ENCODE measurements at regions not wholly inside any gene's neighbourhood (a gene's known extent, or its start where the extent isn't known, plus 50 kb on each side); places are given as distances from the start of the nearest gene placed in this dataset.

DNA sequence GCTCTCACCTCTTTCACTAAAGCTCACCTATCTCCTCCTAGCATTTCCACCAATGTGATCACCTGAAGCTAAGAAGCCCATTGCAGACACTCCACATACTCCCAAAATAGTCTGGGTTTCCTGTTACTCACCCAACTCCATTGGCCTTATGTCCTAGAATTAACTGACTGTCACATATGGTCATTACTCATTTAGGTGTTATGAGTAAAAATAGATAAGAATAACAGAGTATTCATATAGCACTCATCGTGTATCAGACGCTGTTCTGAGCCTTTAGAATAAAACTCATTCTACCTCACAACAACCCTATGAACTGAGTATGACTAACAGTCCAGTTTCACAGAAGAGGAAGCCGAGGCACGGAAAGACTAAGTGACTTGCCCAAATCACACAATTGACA is 174.2 kb upstream of the NPVF start:
- no peak overlapping the region for H3K4me2 ChIP-seq (ENCODE audit: low read length)
- DNase-seq (ENCODE audit: low spot score) = no peak
- POLR2A ChIA-PET = interaction anchor here (0.6 kb wide), 1 partner anchor 175 kb away, joined by 3 read pairs; no protein-coding TSS in a partner anchor
- H3K79me2 ChIP-seq (ENCODE audit: insufficient read depth, low read depth, low read length) = no peaks in the 10 kb centered on the region
- TF ChIP-seq EZH2phosphoT487 (IDR thresholded peaks at IDR 0.05; ENCODE audit: borderline replicate concordance, low read depth, low read length) = no peak
- no peak for TF ChIP-seq CTCF (conservative IDR thresholded peaks at IDR 0.05; ENCODE audit: low read length)
- no peaks in the 10 kb centered on the region for H3K9me3 ChIP-seq (ENCODE audit: low read length)
- H2AFZ ChIP-seq (ENCODE audit: low read length) = no peak overlapping the region
- no peaks in the 10 kb centered on the region for H3K9me2 ChIP-seq (ENCODE audit: insufficient read depth, low read length)
- intact Hi-C loops (cut with micrococcal nuclease; ENCODE audit: unreplicated experiment) = no loop called here
- no TSS peak for BruUV-seq (replicated peaks)
- H4K20me1 ChIP-seq (ENCODE audit: insufficient read depth, low read length) = no peaks in the 10 kb centered on the region
- no peak overlapping the region for H3K27ac ChIP-seq (ENCODE audit: low read depth, low read length, poor library complexity, severe bottlenecking)
- H3K36me3 ChIP-seq (ENCODE audit: insufficient read depth, low read length) = no peaks in the 10 kb centered on the region
- no peaks in the 10 kb centered on the region for H3K4me1 ChIP-seq (ENCODE audit: insufficient read depth, low read length, poor library complexity, severe bottlenecking)
- CTCF ChIA-PET (ENCODE audit: unreplicated experiment) = no interaction called here
- H3K4me3 ChIP-seq (ENCODE audit: low read depth, low read length, poor library complexity, severe bottlenecking) = no peak overlapping the region

- H3K9me3 ChIP-seq (ENCODE audit: low read length) = no peaks in the 10 kb centered on the region
- H4K20me1 ChIP-seq (ENCODE audit: insufficient read depth, low read length) = no peaks in the 10 kb centered on the region
- intact Hi-C loops (cut with micrococcal nuclease; ENCODE audit: unreplicated experiment) = no loop called here
- no peak overlapping the region for H3K4me2 ChIP-seq (ENCODE audit: low read length)
- POLR2A ChIA-PET = interaction anchor here (0.8 kb wide), 1 partner anchor 178 kb away, joined by 3 read pairs; no protein-coding TSS in a partner anchor
- H2AFZ ChIP-seq (ENCODE audit: low read length) = no peak overlapping the region
- no peaks in the 10 kb centered on the region for H3K4me1 ChIP-seq (ENCODE audit: insufficient read depth, low read length, poor library complexity, severe bottlenecking)
- no peaks in the 10 kb centered on the region for H3K36me3 ChIP-seq (ENCODE audit: insufficient read depth, low read length)
- no peak overlapping the region for H3K4me3 ChIP-seq (ENCODE audit: low read depth, low read length, poor library complexity, severe bottlenecking)
- H3K27ac ChIP-seq (ENCODE audit: low read depth, low read length, poor library complexity, severe bottlenecking) = no peak overlapping the region
- CTCF ChIA-PET (ENCODE audit: unreplicated experiment) = no interaction called here
- DNase-seq (ENCODE audit: low spot score) = no peak
- TF ChIP-seq EZH2phosphoT487 (IDR thresholded peaks at IDR 0.05; ENCODE audit: borderline replicate concordance, low read depth, low read length) = no peak
- TF ChIP-seq CTCF (conservative IDR thresholded peaks at IDR 0.05; ENCODE audit: low read length) = no peak
- H3K79me2 ChIP-seq (ENCODE audit: insufficient read depth, low read depth, low read length) = no peaks in the 10 kb centered on the region
- no TSS peak for BruUV-seq (replicated peaks)
- no peaks in the 10 kb centered on the region for H3K9me2 ChIP-seq (ENCODE audit: insufficient read depth, low read length)
Measured at GRCh38 chr7:25405736-25406135, 177.4 kb upstream of the NPVF start.

- no peak overlapping the region for H3K4me3 ChIP-seq (ENCODE audit: low read depth, low read length, poor library complexity, severe bottlenecking)
Measured at GRCh38 chr7:25407053-25407452, 178.8 kb upstream of the NPVF start.

More at GRCh38 chr7:25407053-25407452, 178.8 kb upstream of the NPVF start:
- TF ChIP-seq CTCF (conservative IDR thresholded peaks at IDR 0.05; ENCODE audit: low read length) (no peak), EZH2phosphoT487 (IDR thresholded peaks at IDR 0.05; ENCODE audit: borderline replicate concordance, low read depth, low read length) (no peak)
- CTCF ChIA-PET (ENCODE audit: unreplicated experiment) = no interaction called here
- no peak for DNase-seq (ENCODE audit: low spot score)
- Histone ChIP-seq H3K36me3 (ENCODE audit: insufficient read depth, low read length) (no peaks in the 10 kb centered on the region), H2AFZ (ENCODE audit: low read length) (no peak overlapping the region), H3K4me1 (ENCODE audit: insufficient read depth, low read length, poor library complexity, severe bottlenecking) (no peaks in the 10 kb centered on the region), H3K4me2 (ENCODE audit: low read length) (no peak overlapping the region), H4K20me1 (ENCODE audit: insufficient read depth, low read length) (no peaks in the 10 kb centered on the region), H3K9me3 (ENCODE audit: low read length) (no peaks in the 10 kb centered on the region), H3K27ac (ENCODE audit: low read depth, low read length, poor library complexity, severe bottlenecking) (no peak overlapping the region), H3K9me2 (ENCODE audit: insufficient read depth, low read length) (no peaks in the 10 kb centered on the region), H3K79me2 (ENCODE audit: insufficient read depth, low read depth, low read length) (no peaks in the 10 kb centered on the region)
- intact Hi-C loops (cut with micrococcal nuclease; ENCODE audit: unreplicated experiment) = no loop called here
- no TSS peak for BruUV-seq (replicated peaks)
- POLR2A ChIA-PET = interaction anchor here (1.0 kb wide), 1 partner anchor 12 kb away, joined by 4 read pairs; no protein-coding TSS in a partner anchor

Data from OCI-LY7 (cell line).